HG02798 (cell line): ENCODE measurements at regions not wholly inside any gene's neighbourhood (a gene's known extent, or its start where the extent isn't known, plus 50 kb on each side); places are given as distances from the start of the nearest gene placed in this dataset.
"Not testable (repeated sequence)": the region's sequence is repeated elsewhere in the genome, so short reads cannot be mapped to it uniquely, and the experiment has no call there.

ENCODE experiments used
- ATAC-seq: cut with Tn5 transposase; IDR thresholded peaks from one replicate; pipeline ENCODE4 v1.9.1; 2021; ENCODE audit warnings: mild to moderate bottlenecking; ENCODE audit not compliant: unreplicated experiment, poor library complexity

GRCh38 chr17:30594953-30595371 lies 117.8 kb downstream of the GOSR1 start:
- not testable (repeated sequence) for ATAC-seq

- no peak for ATAC-seq
Observed at GRCh38 chr17:30594223-30594952, 117.2 kb downstream of the GOSR1 start.

GRCh38 chr17:30590081-30590733 lies 113.0 kb downstream of the GOSR1 start:
- ATAC-seq, result no peak

- ATAC-seq, result no peak
Observed at GRCh38 chr17:30589431-30589830, 112.2 kb downstream of the GOSR1 start.

GRCh38 chr17:30588798-30589247 lies 111.6 kb downstream of the GOSR1 start:
- no peak for ATAC-seq

- no peak for ATAC-seq
Observed at GRCh38 chr17:30586818-30587595, 109.8 kb downstream of the GOSR1 start.

- no peak for ATAC-seq
Observed at GRCh38 chr17:30584810-30585209, 107.6 kb downstream of the GOSR1 start.

GRCh38 chr17:30580916-30581315 lies 103.7 kb downstream of the GOSR1 start:
- no peak for ATAC-seq

- ATAC-seq, result no peak
Observed at GRCh38 chr17:30579610-30580315, 102.6 kb downstream of the GOSR1 start.

GRCh38 chr17:30578015-30578717 lies 101.0 kb downstream of the GOSR1 start:
- ATAC-seq, result not testable (repeated sequence)
